Ishikawa (cell line): ENCODE measurements at regions not wholly inside any gene's neighbourhood (a gene's known extent, or its start where the extent isn't known, plus 50 kb on each side); places are given as distances from the start of the nearest gene placed in this dataset.

ENCODE experiments used
- CEBPB ChIP-seq: IDR thresholded peaks from 2 replicates; pipeline ENCODE4 v1.6.1; 2012
- CREB1 ChIP-seq: IDR thresholded peaks from 2 replicates; pipeline ENCODE4 v1.6.1; 2012; ENCODE audit warnings: low read depth
- EGR1 ChIP-seq: IDR thresholded peaks from 2 replicates; pipeline ENCODE4 v1.6.1; 2012
- EP300 ChIP-seq: IDR thresholded peaks from 2 replicates; pipeline ENCODE4 v1.6.1; 2012; ENCODE audit warnings: borderline replicate concordance
- FOXM1 ChIP-seq: IDR thresholded peaks from 2 replicates; pipeline ENCODE4 v1.6.1; 2012; ENCODE audit warnings: low read depth, borderline replicate concordance
- MAX ChIP-seq: IDR thresholded peaks from 2 replicates; pipeline ENCODE4 v1.6.1; 2012
- NFIC ChIP-seq: IDR thresholded peaks from 2 replicates; pipeline ENCODE4 v1.6.1; 2012
- RAD21 ChIP-seq: IDR thresholded peaks from 2 replicates; pipeline ENCODE4 v1.6.1; 2012; ENCODE audit warnings: low read depth
- REST ChIP-seq: IDR thresholded peaks from 2 replicates; pipeline ENCODE4 v1.6.1; 2012; ENCODE audit warnings: low read depth, mild to moderate bottlenecking
- TAF1 ChIP-seq: IDR thresholded peaks from 2 replicates; pipeline ENCODE4 v1.6.1; 2012; ENCODE audit warnings: low read depth, mild to moderate bottlenecking
- TCF12 ChIP-seq: IDR thresholded peaks from 2 replicates; pipeline ENCODE4 v1.6.1; 2012; ENCODE audit warnings: low read depth
- TEAD4 ChIP-seq: IDR thresholded peaks from 2 replicates; pipeline ENCODE4 v1.6.1; 2012
- USF1 ChIP-seq: IDR thresholded peaks from 2 replicates; pipeline ENCODE4 v1.6.1; 2012
- YY1 ChIP-seq: IDR thresholded peaks from 2 replicates; pipeline ENCODE4 v1.6.1; 2012; ENCODE audit warnings: low read depth
- ZBTB7A ChIP-seq: IDR thresholded peaks from 2 replicates; pipeline ENCODE4 v1.6.1; 2012; ENCODE audit warnings: low read depth

- TF ChIP-seq USF1 (no peak), TCF12 (no peak), EGR1 (no peak), YY1 (no peak), RAD21 (no peak), NFIC (no peak), ZBTB7A (no peak)
Measured at GRCh38 chr5:135195270-135195608, 161.2 kb upstream of the PITX1 start.

GRCh38 chr5:135194573-135195269, 160.7 kb upstream of the PITX1 start:
- TF ChIP-seq TEAD4 (no peak), RAD21 (no peak), MAX (no peak), USF1 (no peak), TCF12 (no peak), FOXM1 (no peak), REST (no peak), NFIC (no peak)

GRCh38 chr5:135194126-135194488, 160.1 kb upstream of the PITX1 start:
- TF ChIP-seq REST (no peak), NFIC (no peak), YY1 (no peak), EP300 (no peak), ZBTB7A (no peak), CREB1 (no peak), RAD21 (no peak), FOXM1 (no peak), USF1 (no peak), TEAD4 (no peak), TAF1 (no peak), MAX (no peak), EGR1 (no peak), CEBPB (no peak)

- TF ChIP-seq CEBPB, result no peak
- TF ChIP-seq TCF12, result no peak
- no peak for TF ChIP-seq TAF1
- TF ChIP-seq MAX, result no peak
- TF ChIP-seq TEAD4, result no peak
- TF ChIP-seq EP300, result no peak
- no peak for TF ChIP-seq RAD21
- TF ChIP-seq EGR1, result no peak
- no peak for TF ChIP-seq YY1
- TF ChIP-seq USF1, result no peak
Measured at GRCh38 chr5:135193213-135194125, 159.4 kb upstream of the PITX1 start.
